Activated CD4-positive, alpha-beta T cell treated with anti-CD3 and anti-CD28 coated beads for 36 hours (primary cell): ENCODE measurements at regions not wholly inside any gene's neighbourhood (a gene's known extent, or its start where the extent isn't known, plus 50 kb on each side); places are given as distances from the start of the nearest gene placed in this dataset.
"Not testable (repeated sequence)": the region's sequence is repeated elsewhere in the genome, so short reads cannot be mapped to it uniquely, and the experiment has no call there.

Source experiments
- ATAC-seq: fragments of 200-7000 bp; cut with Tn5 transposase; one replicate; pipeline ENCODE4 v1.10.0; 2021; ENCODE audit warnings: mild to moderate bottlenecking, moderate library complexity
- CTCF ChIA-PET: fragments of 350-600 bp; sonication (Branson Sonifier 250); formaldehyde crosslinking; loops from one replicate; lab custom pipeline; 2021; ENCODE audit warnings: antibody characterized with exemption; lab: Charles Lee
- POLR2A ChIA-PET: fragments of 350-600 bp; sonication (Branson Sonifier 250); formaldehyde crosslinking; loops from one replicate; lab custom pipeline; 2021; ENCODE audit warnings: antibody characterized with exemption, inconsistent platforms; lab: Charles Lee
- DNase-seq: peaks from one replicate; pipeline ENCODE4 v3.0.0-alpha.2; 2020
- H3K27ac Mint-ChIP-seq: one replicate; pipeline ENCODE4 v1.8.0; 2021; ENCODE audit warnings: mixed read lengths
- H3K27me3 Mint-ChIP-seq: one replicate; pipeline ENCODE4 v1.8.0; 2021; ENCODE audit warnings: mixed read lengths
- H3K36me3 Mint-ChIP-seq: one replicate; pipeline ENCODE4 v1.8.0; 2021; ENCODE audit warnings: low read depth, mixed read lengths
- H3K4me1 Mint-ChIP-seq: one replicate; pipeline ENCODE4 v1.8.0; 2021; ENCODE audit warnings: mixed read lengths
- H3K4me3 Mint-ChIP-seq: one replicate; pipeline ENCODE4 v1.8.0; 2021; ENCODE audit warnings: mild to moderate bottlenecking, moderate library complexity, mixed read lengths
- H3K9me3 Mint-ChIP-seq: one replicate; pipeline ENCODE4 v1.8.0; 2021; ENCODE audit warnings: low read depth, mixed read lengths
- intact Hi-C, 2 experiments: fragments of 100-400 bp; cut with DNase I in 1 of 2; cut with micrococcal nuclease in 1 of 2; formaldehyde crosslinking; loops; one replicate each; pipeline versions ENCODE4 v1.14.2 to v1.15.1; 2022 to 2024; cut with DNase I, micrococcal nuclease

- H3K4me3 Mint-ChIP-seq, POLR2A ChIA-PET: not testable (repeated sequence)
Measured at GRCh38 chrX:67213686-67214085, 330.1 kb upstream of the AR start.

GRCh38 chrX:67207912-67208311 is 335.9 kb upstream of the AR start:
- CTCF ChIA-PET = no interaction called here
- POLR2A ChIA-PET = no interaction called here
- no peak overlapping the region for H3K4me3 Mint-ChIP-seq
- H3K36me3 Mint-ChIP-seq = no peaks in the 10 kb centered on the region
- DNase-seq (no peak), ATAC-seq (no peak)
- H3K4me1 Mint-ChIP-seq = no peaks in the 10 kb centered on the region
- H3K27ac Mint-ChIP-seq = no peak overlapping the region
- no peaks in the 10 kb centered on the region for H3K27me3 Mint-ChIP-seq
- intact Hi-C loops = no loop called here
- no peaks in the 10 kb centered on the region for H3K9me3 Mint-ChIP-seq

More at GRCh38 chrX:67213686-67214085, 330.1 kb upstream of the AR start:
- H3K9me3 Mint-ChIP-seq, ATAC-seq, intact Hi-C loops, H3K27me3 Mint-ChIP-seq, H3K27ac Mint-ChIP-seq, DNase-seq, H3K36me3 Mint-ChIP-seq, H3K4me1 Mint-ChIP-seq, CTCF ChIA-PET: not testable (repeated sequence)

DNA sequence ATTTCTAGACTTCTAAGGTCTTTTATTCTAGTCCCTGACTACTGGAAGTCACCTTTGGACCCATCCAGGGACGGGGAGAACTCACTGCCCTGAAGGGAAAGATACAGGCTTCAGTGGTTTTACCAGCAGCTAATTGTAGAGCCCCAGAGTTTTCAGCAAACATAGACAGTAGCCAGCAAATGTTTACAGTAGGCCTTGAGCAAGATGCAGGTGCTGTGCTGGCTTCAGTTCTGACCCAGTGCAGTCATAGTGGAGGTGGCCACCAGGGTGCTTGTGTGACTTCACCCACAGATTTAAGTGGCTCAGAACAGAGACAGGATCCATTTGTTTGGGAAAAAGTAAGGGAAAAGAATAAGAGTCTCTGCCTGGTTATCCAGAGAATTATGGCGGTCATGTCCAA is 384.4 kb upstream of the AR start:
- H3K27ac Mint-ChIP-seq = no peak overlapping the region
- no peaks in the 10 kb centered on the region for H3K27me3 Mint-ChIP-seq
- H3K36me3 Mint-ChIP-seq = no peaks in the 10 kb centered on the region
- ATAC-seq (no peak), DNase-seq (no peak)
- ChIA-PET POLR2A (no interaction called here), CTCF (interaction anchor here (0.5 kb wide), 1 partner anchor 104 kb away, joined by 3 read pairs; no protein-coding TSS in a partner anchor)
- no peak overlapping the region for H3K4me3 Mint-ChIP-seq
- no peaks in the 10 kb centered on the region for H3K4me1 Mint-ChIP-seq
- intact Hi-C loops = no loop called here
- H3K9me3 Mint-ChIP-seq = peaks cover 4% of the 10 kb centered on the region

- ATAC-seq = no peak
- intact Hi-C loops = no loop called here
- Mint-ChIP-seq H3K36me3 (no peaks in the 10 kb centered on the region), H3K27ac (no peak overlapping the region), H3K27me3 (no peaks in the 10 kb centered on the region), H3K4me1 (no peaks in the 10 kb centered on the region), H3K4me3 (no peak overlapping the region), H3K9me3 (peaks cover 2% of the 10 kb centered on the region)
- ChIA-PET CTCF (no interaction called here), POLR2A (no interaction called here)
- no peak for DNase-seq
Measured at GRCh38 chrX:67114635-67115034, 429.2 kb upstream of the AR start.

DNA sequence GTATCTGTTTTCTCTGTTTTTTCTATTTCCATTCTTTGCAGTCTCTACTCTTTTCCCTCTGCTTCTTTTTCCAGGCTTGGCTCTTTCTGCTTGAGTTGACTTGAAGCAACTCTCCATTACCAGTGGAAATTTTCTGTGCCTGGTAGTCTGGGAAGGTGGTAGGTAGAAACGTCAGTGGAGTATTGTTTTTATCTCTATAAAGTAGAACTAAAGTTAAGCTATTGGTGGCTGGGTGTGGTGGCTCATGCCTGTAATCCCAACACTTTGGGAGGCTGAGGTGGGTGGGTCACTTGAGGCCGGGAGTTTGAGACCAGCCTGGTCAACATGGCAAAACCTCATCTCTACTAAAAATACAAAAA is 438.1 kb upstream of the AR start:
- CTCF ChIA-PET = no interaction called here
- intact Hi-C loops = no loop called here

GRCh38 chrX:67104982-67105757 is 438.7 kb upstream of the AR start:
- ChIA-PET CTCF (no interaction called here), POLR2A (no interaction called here)
- intact Hi-C loops = no loop called here
- no peak overlapping the region for H3K27ac Mint-ChIP-seq
- H3K4me1 Mint-ChIP-seq = no peaks in the 10 kb centered on the region
- H3K36me3 Mint-ChIP-seq = no peaks in the 10 kb centered on the region
- no peaks in the 10 kb centered on the region for H3K9me3 Mint-ChIP-seq
- no peak overlapping the region for H3K4me3 Mint-ChIP-seq
- ATAC-seq (no peak), DNase-seq (no peak)
- no peaks in the 10 kb centered on the region for H3K27me3 Mint-ChIP-seq

More for the DNA sequence above, 438.1 kb upstream of the AR start:
- no peak overlapping the region for H3K4me3 Mint-ChIP-seq
- no peak overlapping the region for H3K27ac Mint-ChIP-seq
- H3K27me3 Mint-ChIP-seq = no peaks in the 10 kb centered on the region
- no peaks in the 10 kb centered on the region for H3K4me1 Mint-ChIP-seq
- ATAC-seq (no peak), DNase-seq (no peak)
- POLR2A ChIA-PET = no interaction called here
- H3K9me3 Mint-ChIP-seq = no peaks in the 10 kb centered on the region
- no peaks in the 10 kb centered on the region for H3K36me3 Mint-ChIP-seq

DNA sequence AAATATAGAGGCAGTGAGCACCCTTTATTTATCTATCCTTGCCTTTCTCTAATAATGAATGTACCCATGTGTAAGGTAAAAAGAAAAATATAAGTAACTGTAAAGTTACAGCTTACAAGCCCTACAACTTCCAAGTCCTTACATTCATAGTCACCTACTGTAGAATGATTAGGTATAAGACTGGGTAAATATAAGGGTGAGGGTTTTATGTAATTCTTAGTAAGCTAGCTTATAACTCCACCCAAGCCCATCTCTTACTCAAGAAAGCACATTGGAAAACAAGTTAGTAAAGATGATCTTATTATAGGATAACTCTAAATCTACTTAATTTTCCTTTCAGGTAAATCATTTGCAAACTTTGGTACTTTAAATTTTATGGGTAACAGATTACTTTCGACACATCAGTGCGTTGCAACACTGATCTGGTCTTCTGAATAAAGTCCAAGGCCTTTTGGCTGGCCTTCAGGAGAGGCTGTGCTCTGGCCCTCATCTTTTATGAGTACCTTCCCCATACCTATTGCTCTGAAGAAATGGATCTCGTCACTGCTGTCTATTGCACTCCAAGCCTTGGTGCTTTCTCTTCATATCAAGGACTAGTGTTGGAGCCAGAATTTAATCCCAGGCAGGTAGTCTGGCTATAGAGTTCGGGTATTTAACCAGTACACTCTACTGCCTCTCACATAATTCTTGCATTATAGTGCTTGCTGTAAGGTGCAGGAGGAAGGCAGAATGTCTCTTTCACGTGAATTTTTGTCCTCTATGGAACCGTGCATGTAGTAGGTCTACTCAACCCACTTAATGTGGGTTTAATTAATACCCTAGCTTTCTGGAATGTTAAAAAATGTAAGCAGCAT is 443.6 kb upstream of the AR start:
- Mint-ChIP-seq H3K27me3 (no peaks in the 10 kb centered on the region), H3K27ac (no peak overlapping the region), H3K4me1 (no peaks in the 10 kb centered on the region), H3K4me3 (no peak overlapping the region), H3K36me3 (no peaks in the 10 kb centered on the region), H3K9me3 (no peaks in the 10 kb centered on the region)
- POLR2A ChIA-PET = no interaction called here
- CTCF ChIA-PET = no interaction called here
- ATAC-seq (no peak), DNase-seq (no peak)
- intact Hi-C loops = no loop called here

DNA sequence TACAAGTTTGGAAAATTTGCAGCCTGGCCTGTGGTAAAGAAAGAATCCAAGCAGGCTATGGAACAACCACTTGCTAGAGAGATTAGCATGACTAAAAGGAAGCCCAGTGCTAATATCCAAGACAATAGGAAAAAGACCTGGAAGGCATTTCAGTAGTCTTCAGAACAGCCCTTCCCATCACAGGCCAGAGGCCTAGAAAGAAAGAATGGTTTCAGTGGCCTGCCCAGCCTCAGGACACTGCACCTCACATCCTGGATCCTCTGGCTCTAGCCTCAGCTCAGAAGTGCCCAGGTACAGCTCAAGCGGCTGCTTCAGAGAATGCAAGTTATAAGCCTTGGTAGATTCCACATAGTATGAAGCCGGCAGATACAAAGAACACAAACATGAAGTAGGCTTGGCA is 449.8 kb upstream of the AR start:
- no peak for ATAC-seq
- H3K36me3 Mint-ChIP-seq = no peaks in the 10 kb centered on the region

GRCh38 chrX:67050760-67051159 is 411.9 kb upstream of the EDA2R start:
- intact Hi-C loops = no loop called here
- DNase-seq = no peak
- H3K4me1 Mint-ChIP-seq = no peaks in the 10 kb centered on the region
- H3K9me3 Mint-ChIP-seq = peaks cover 2% of the 10 kb centered on the region
- H3K27me3 Mint-ChIP-seq = no peaks in the 10 kb centered on the region
- H3K27ac Mint-ChIP-seq = no peak overlapping the region
- ChIA-PET POLR2A (no interaction called here), CTCF (no interaction called here)
- no peak for ATAC-seq
- no peak overlapping the region for H3K4me3 Mint-ChIP-seq
- H3K36me3 Mint-ChIP-seq = no peaks in the 10 kb centered on the region

More for the DNA sequence above, 449.8 kb upstream of the AR start:
- no peak overlapping the region for H3K4me3 Mint-ChIP-seq
- POLR2A ChIA-PET = no interaction called here
- H3K27me3 Mint-ChIP-seq = no peaks in the 10 kb centered on the region
- no peak for DNase-seq
- H3K9me3 Mint-ChIP-seq = peaks cover 3% of the 10 kb centered on the region
- intact Hi-C loops = no loop called here
- H3K27ac Mint-ChIP-seq = no peak overlapping the region
- no peaks in the 10 kb centered on the region for H3K4me1 Mint-ChIP-seq
- CTCF ChIA-PET = no interaction called here

DNA sequence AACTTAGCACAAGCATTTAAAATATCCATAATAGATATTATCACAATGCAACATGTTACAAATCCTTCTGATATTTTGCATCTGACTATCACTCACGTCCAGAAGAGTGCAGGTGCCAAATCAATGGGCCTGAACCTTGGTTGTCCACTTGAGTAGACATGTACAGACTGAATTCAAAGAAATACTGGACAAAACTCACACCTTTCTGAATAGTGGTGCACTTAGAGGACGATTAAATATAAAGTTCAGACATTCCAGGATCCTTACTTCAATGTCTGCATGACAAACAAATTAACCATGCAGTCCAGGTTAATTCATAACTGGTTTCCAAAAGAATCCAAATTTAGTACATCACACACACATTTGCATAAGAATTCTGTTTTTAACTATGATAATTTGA is 406.0 kb upstream of the EDA2R start:
- no peaks in the 10 kb centered on the region for H3K36me3 Mint-ChIP-seq
- no peaks in the 10 kb centered on the region for H3K27me3 Mint-ChIP-seq

GRCh38 chrX:67044029-67044653 is 405.3 kb upstream of the EDA2R start:
- CTCF ChIA-PET = no interaction called here
- H3K9me3 Mint-ChIP-seq = no peaks in the 10 kb centered on the region
- H3K27ac Mint-ChIP-seq = no peak overlapping the region
- H3K4me1 Mint-ChIP-seq = no peaks in the 10 kb centered on the region
- no peaks in the 10 kb centered on the region for H3K27me3 Mint-ChIP-seq
- POLR2A ChIA-PET = no interaction called here
- H3K4me3 Mint-ChIP-seq = no peak overlapping the region
- ATAC-seq = no peak
- intact Hi-C loops = no loop called here
- H3K36me3 Mint-ChIP-seq = no peaks in the 10 kb centered on the region
- DNase-seq = no peak

More for the DNA sequence above, 406.0 kb upstream of the EDA2R start:
- DNase-seq (no peak), ATAC-seq (no peak)
- no peaks in the 10 kb centered on the region for H3K4me1 Mint-ChIP-seq
- no peak overlapping the region for H3K27ac Mint-ChIP-seq
- H3K9me3 Mint-ChIP-seq = no peaks in the 10 kb centered on the region
- no peak overlapping the region for H3K4me3 Mint-ChIP-seq
- intact Hi-C loops = no loop called here
- CTCF ChIA-PET = no interaction called here
- POLR2A ChIA-PET = no interaction called here

GRCh38 chrX:67004451-67004850 is 365.6 kb upstream of the EDA2R start:
- DNase-seq (no peak), ATAC-seq (no peak)
- ChIA-PET CTCF (no interaction called here), POLR2A (no interaction called here)
- no peaks in the 10 kb centered on the region for H3K27me3 Mint-ChIP-seq
- intact Hi-C loops = no loop called here
- H3K4me1 Mint-ChIP-seq = no peaks in the 10 kb centered on the region
- H3K27ac Mint-ChIP-seq = no peak overlapping the region
- H3K4me3 Mint-ChIP-seq = no peak overlapping the region
- H3K9me3 Mint-ChIP-seq = no peaks in the 10 kb centered on the region
- no peaks in the 10 kb centered on the region for H3K36me3 Mint-ChIP-seq
